ENCODE measurements at regions not wholly inside any gene's neighbourhood (a gene's known extent, or its start where the extent isn't known, plus 50 kb on each side); places are given as distances from the start of the nearest gene placed in this dataset.

DNA sequence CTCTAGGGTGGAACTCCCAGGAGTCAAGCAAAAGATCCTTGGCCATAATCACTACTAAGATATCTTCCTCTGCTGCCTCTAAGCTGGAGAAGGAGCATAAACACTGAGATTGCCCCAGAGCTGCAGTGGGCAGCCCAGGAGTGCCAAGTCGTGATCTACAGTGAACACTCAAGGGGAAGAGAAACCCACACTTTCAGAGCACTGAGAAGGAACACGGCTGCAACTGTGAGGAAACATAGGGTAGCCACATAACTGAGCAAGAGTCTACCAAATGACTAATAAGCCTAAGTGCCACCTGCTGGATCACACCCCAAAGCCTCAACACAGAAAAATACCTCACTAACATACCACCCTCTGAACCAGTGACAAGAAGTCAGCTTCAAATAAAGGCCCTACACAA, 79.6 kb upstream of the RAB12 start:
- TF ChIP-seq ZNF837 (tag by site-specific recombination; IDR thresholded peaks at IDR 0.05) (no peak), ZNF19 (tag by site-specific recombination; IDR thresholded peaks at IDR 0.05; ENCODE audit: low read depth) (no peak), MYNN (tag by site-specific recombination; IDR thresholded peaks at IDR 0.05; ENCODE audit: borderline replicate concordance) (no peak), ZNF561 (tag by site-specific recombination; IDR thresholded peaks at IDR 0.05; ENCODE audit: borderline replicate concordance) (no peak)
- TF ChIP-seq, protein P1, sequence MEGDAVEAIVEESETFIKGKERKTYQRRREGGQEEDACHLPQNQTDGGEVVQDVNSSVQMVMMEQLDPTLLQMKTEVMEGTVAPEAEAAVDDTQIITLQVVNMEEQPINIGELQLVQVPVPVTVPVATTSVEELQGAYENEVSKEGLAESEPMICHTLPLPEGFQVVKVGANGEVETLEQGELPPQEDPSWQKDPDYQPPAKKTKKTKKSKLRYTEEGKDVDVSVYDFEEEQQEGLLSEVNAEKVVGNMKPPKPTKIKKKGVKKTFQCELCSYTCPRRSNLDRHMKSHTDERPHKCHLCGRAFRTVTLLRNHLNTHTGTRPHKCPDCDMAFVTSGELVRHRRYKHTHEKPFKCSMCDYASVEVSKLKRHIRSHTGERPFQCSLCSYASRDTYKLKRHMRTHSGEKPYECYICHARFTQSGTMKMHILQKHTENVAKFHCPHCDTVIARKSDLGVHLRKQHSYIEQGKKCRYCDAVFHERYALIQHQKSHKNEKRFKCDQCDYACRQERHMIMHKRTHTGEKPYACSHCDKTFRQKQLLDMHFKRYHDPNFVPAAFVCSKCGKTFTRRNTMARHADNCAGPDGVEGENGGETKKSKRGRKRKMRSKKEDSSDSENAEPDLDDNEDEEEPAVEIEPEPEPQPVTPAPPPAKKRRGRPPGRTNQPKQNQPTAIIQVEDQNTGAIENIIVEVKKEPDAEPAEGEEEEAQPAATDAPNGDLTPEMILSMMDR (tag by site-specific recombination; IDR thresholded peaks at IDR 0.05): no peak
